HepG2 (cell line): ENCODE measurements at regions not wholly inside any gene's neighbourhood (a gene's known extent, or its start where the extent isn't known, plus 50 kb on each side); places are given as distances from the start of the nearest gene placed in this dataset.

ENCODE experiments used
- ATAC-seq: fragments of 200-7000 bp; cut with Tn5 transposase; 3 replicates; pipeline ENCODE4 v1.9.1; 2020; ENCODE audit warnings: mild to moderate bottlenecking, moderate library complexity
- BruUV-seq: library from RNA; stranded (reverse); fragments of 400-500 nt; replicated peaks from 2 replicates; lab custom pipeline; 2021; lab: Mats Ljungman, UMichigan
- CTCF ChIA-PET: fragments of 300-600 bp; formaldehyde crosslinking; extraction: SDS; loops from one replicate; lab custom pipeline; 2021; ENCODE audit warnings: low total read pairs, inconsistent platforms, low intra/inter-chr PET ratio; lab: Yijun Ruan, JAX
- POLR2A ChIA-PET: fragments of 350-600 bp; sonication (Branson Sonifier 250); formaldehyde crosslinking; loops from one replicate; lab custom pipeline; 2020; ENCODE audit warnings: antibody characterized with exemption, inconsistent platforms; lab: Yijun Ruan, JAX
- DNase-seq: peaks from one replicate; pipeline ENCODE4 v3.0.0-alpha.2; 2015; ENCODE audit warnings: low spot score
- FAIRE-seq: peaks from 3 replicates; lab custom pipeline; 2011; peaks lifted over from hg19 to GRCh38; lab: Jason Lieb, UNC
- H2AFZ ChIP-seq: one replicate; pipeline ENCODE4 v1.6.1; 2011; ENCODE audit warnings: low read length, inconsistent platforms
- H3K27ac ChIP-seq: fragments of 300-600 bp; 3 replicates; pipeline ENCODE4 v1.8.0; 2011; ENCODE audit warnings: mixed run types, mild to moderate bottlenecking, mixed read lengths, low read length, inconsistent platforms; ENCODE audit not compliant: insufficient read depth; ENCODE audit errors: extremely low read length
- H3K27me3 ChIP-seq, 2 experiments: fragments of 200-600 bp in 1 of 2; 2 replicates in 1 of 2; 3 replicates in 1 of 2; pipeline versions ENCODE4 v1.6.0 to v1.8.0; 2011; ENCODE audit warnings: low read length in 2 of 2, mild to moderate bottlenecking in 2 of 2, moderate library complexity in 2 of 2, inconsistent platforms in 1 of 2; ENCODE audit not compliant: insufficient read depth in 2 of 2, control insufficient read depth in 1 of 2
- H3K36me3 ChIP-seq, 2 experiments: fragments of 200-600 bp in 1 of 2; replicated peaks in 1 of 2; 2 replicates in 1 of 2; 3 replicates in 1 of 2; pipeline versions ENCODE4 v1.5.1 to v1.8.0; 2011; ENCODE audit warnings: low read length in 2 of 2, inconsistent platforms in 1 of 2; ENCODE audit not compliant: insufficient read depth in 2 of 2, control insufficient read depth in 1 of 2
- H3K4me1 ChIP-seq: 2 replicates; pipeline ENCODE4 v1.5.1; 2012; ENCODE audit warnings: low read length, inconsistent platforms; ENCODE audit not compliant: insufficient read depth
- H3K4me2 ChIP-seq: 2 replicates; pipeline ENCODE4 v1.6.0; 2011; ENCODE audit warnings: low read depth, low read length, inconsistent platforms
- H3K4me3 ChIP-seq, 3 experiments: fragments of 200-600 bp in 1 of 3; sonication (generic), shearing (Covaris generic) in 1 of 3; replicated peaks in 1 of 3; 2 replicates each; pipeline ENCODE4 v1.5.1; 2011 to 2016; ENCODE audit warnings: low read length in 3 of 3, inconsistent platforms in 2 of 3, low read depth in 2 of 3, mild to moderate bottlenecking in 2 of 3, control low read depth in 1 of 3, mixed read lengths in 1 of 3; ENCODE audit not compliant: insufficient read depth in 1 of 3
- H3K79me2 ChIP-seq: one replicate; pipeline ENCODE4 v1.6.1; 2011; ENCODE audit warnings: low read length, inconsistent platforms; ENCODE audit not compliant: insufficient read depth
- H3K9ac ChIP-seq: 2 replicates; pipeline ENCODE4 v1.6.0; 2011; ENCODE audit warnings: mild to moderate bottlenecking, low read depth, low read length, inconsistent platforms; ENCODE audit not compliant: insufficient read depth
- H3K9me3 ChIP-seq: 2 replicates; pipeline ENCODE4 v1.5.1; 2012; ENCODE audit warnings: mild to moderate bottlenecking, low read length
- H4K20me1 ChIP-seq: 2 replicates; pipeline ENCODE4 v1.6.0; 2011; ENCODE audit warnings: inconsistent platforms, mild to moderate bottlenecking, low read length, moderate library complexity; ENCODE audit not compliant: insufficient read depth
- CBX5 ChIP-seq: sonication (generic); formaldehyde crosslinking; IDR thresholded peaks from 2 replicates; pipeline ENCODE4 v1.4.0; 2020; ENCODE audit warnings: missing genetic modification reagents, borderline replicate concordance
- DNMT1 ChIP-seq: sonication (generic); formaldehyde crosslinking; IDR thresholded peaks from 2 replicates; pipeline ENCODE4 v1.5.1; 2020; ENCODE audit warnings: mild to moderate bottlenecking, missing genetic modification reagents
- KLF11 ChIP-seq: IDR thresholded peaks from 2 replicates; pipeline ENCODE4 v1.6.1; 2016; ENCODE audit warnings: missing compliant biosample characterization
- MTF2 ChIP-seq: sonication (generic); formaldehyde crosslinking; IDR thresholded peaks from 2 replicates; pipeline ENCODE4 v1.5.0; 2020; ENCODE audit warnings: missing genetic modification reagents, borderline replicate concordance
- TMF1 ChIP-seq: sonication (generic); formaldehyde crosslinking; IDR thresholded peaks from 2 replicates; pipeline ENCODE4 v1.8.1; 2022; ENCODE audit warnings: low read depth, missing genetic modification reagents
- TRIM22 ChIP-seq: fragments of 450-650 bp; IDR thresholded peaks from 2 replicates; pipeline ENCODE4 v1.6.1; 2017
- ZNF225 ChIP-seq: sonication (generic); formaldehyde crosslinking; IDR thresholded peaks from 2 replicates; pipeline ENCODE4 v1.4.0; 2020; ENCODE audit warnings: mild to moderate bottlenecking, missing genetic modification reagents
- ZNF329 ChIP-seq: sonication (generic); formaldehyde crosslinking; IDR thresholded peaks from 2 replicates; pipeline ENCODE4 v1.9.0; 2021; ENCODE audit warnings: low read depth, mild to moderate bottlenecking, missing genetic modification reagents
- ZNF709 ChIP-seq: sonication (generic); formaldehyde crosslinking; IDR thresholded peaks from 2 replicates; pipeline ENCODE4 v1.5.0; 2020; ENCODE audit warnings: mild to moderate bottlenecking, missing genetic modification reagents
- ZNF737 ChIP-seq: sonication (generic); formaldehyde crosslinking; IDR thresholded peaks from 2 replicates; pipeline ENCODE4 v1.5.0; 2020; ENCODE audit warnings: missing genetic modification reagents, mild to moderate bottlenecking, borderline replicate concordance
- ZUFSP ChIP-seq: sonication (generic); formaldehyde crosslinking; IDR thresholded peaks from 2 replicates; pipeline ENCODE4 v1.9.0; 2021; ENCODE audit warnings: missing genetic modification reagents, mild to moderate bottlenecking, borderline replicate concordance
- WGBS: methylation state at CpG from one replicate; pipeline ENCODE4 v1.1.6; 2017; ENCODE audit warnings: low lambda C conversion rate; 5-methylcytosine and 5-hydroxymethylcytosine counted together
- in situ Hi-C: cut with HindIII; loops from 2 replicates; pipeline ENCODE4 v1.10.0; 2017; ENCODE audit warnings: low pct_unique_long_range_greater_than_20kb; ENCODE audit not compliant: extremely low pct_ligation_motif_present
- intact Hi-C: fragments of 100-400 bp; cut with micrococcal nuclease; formaldehyde crosslinking; loops from one replicate; pipeline ENCODE4 v1.10.0; 2022; ENCODE audit not compliant: unreplicated experiment

- in situ Hi-C loops = no loop called here
- Histone ChIP-seq H3K4me1 (peaks cover 31% of the 10 kb centered on the region), H3K79me2 (no peaks in the 10 kb centered on the region), H3K9ac (no peak overlapping the region), H3K4me2 (no peak overlapping the region), H3K27ac (no peak overlapping the region), H3K9me3 (peaks cover 5% of the 10 kb centered on the region; the same call in 1 of the 2 replicates), H3K4me3 (no peak overlapping the region), H3K36me3 (no peaks in the 10 kb centered on the region), H4K20me1 (no peaks in the 10 kb centered on the region; the same call in 1 of the 2 replicates), H3K27me3 (peaks cover 0 to 7% of the 10 kb centered on the region in 2 experiments; a peak in 1 of 5 replicates), H2AFZ (no peak overlapping the region)
- DNase-seq = no peak
- 46% methylated on average over 2 of the region's 2 CpGs for WGBS
- POLR2A ChIA-PET = interaction anchor here (1.2 kb wide), 1 partner anchor 85 kb away, joined by 3 read pairs; no protein-coding TSS in a partner anchor
- FAIRE-seq = no peak
- TF ChIP-seq KLF11 = no peak
- TF ChIP-seq MTF2 (CRISPR knock-in tag) = no peak
- TF ChIP-seq CBX5 = no peak
- TF ChIP-seq ZNF329 (CRISPR knock-in tag) = no peak
- TF ChIP-seq TMF1 (CRISPR knock-in tag) = no peak
- no peak for TF ChIP-seq ZNF709 (CRISPR knock-in tag)
- no peak for TF ChIP-seq ZUFSP (CRISPR knock-in tag)
- TF ChIP-seq DNMT1 (CRISPR knock-in tag) = no peak
- no peak for TF ChIP-seq ZNF225 (CRISPR knock-in tag)
- no peak for TF ChIP-seq TRIM22
- no peak for TF ChIP-seq ZNF737 (CRISPR knock-in tag)
- no TSS peak for BruUV-seq
- ATAC-seq = no peak
- intact Hi-C loops = no loop called here
- CTCF ChIA-PET = no interaction called here
Measured at GRCh38 chr3:194045919-194046318, 90.0 kb upstream of the HES1 start.
